SU-DHL-6 (cell line): ENCODE measurements at regions not wholly inside any gene's neighbourhood (a gene's known extent, or its start where the extent isn't known, plus 50 kb on each side); places are given as distances from the start of the nearest gene placed in this dataset.

ENCODE experiments used
- H2AFZ ChIP-seq: fragments of 200-600 bp; sonication (generic); 2 replicates; pipeline ENCODE4 v1.6.1; 2014; ENCODE audit warnings: low read depth, mild to moderate bottlenecking, moderate library complexity, mixed read lengths, antibody characterized with exemption, low read length; ENCODE audit not compliant: severe bottlenecking
- H3F3A ChIP-seq: fragments of 200-600 bp; shearing (Covaris generic); 2 replicates; pipeline ENCODE4 v1.6.0; 2016; ENCODE audit warnings: antibody characterized with exemption, mild to moderate bottlenecking; ENCODE audit not compliant: insufficient read depth
- H3K27ac ChIP-seq: fragments of 200-600 bp; sonication (generic); 2 replicates; pipeline ENCODE4 v1.5.1; 2016; ENCODE audit warnings: low read depth, mild to moderate bottlenecking, low read length, moderate library complexity, mixed read lengths
- H3K27me3 ChIP-seq: fragments of 200-600 bp; sonication (generic), shearing (Covaris generic); 2 replicates; pipeline ENCODE4 v1.6.0; 2014; ENCODE audit warnings: mild to moderate bottlenecking, low read length
- H3K36me3 ChIP-seq: fragments of 200-600 bp; sonication (generic); 2 replicates; pipeline ENCODE4 v1.6.1; 2014; ENCODE audit warnings: mild to moderate bottlenecking, low read length, mixed read lengths
- H3K4me2 ChIP-seq: fragments of 300-600, 200-600 bp; shearing (Covaris generic), sonication (generic); 2 replicates; pipeline ENCODE4 v1.6.0; 2014; ENCODE audit warnings: low read length, low read depth, mild to moderate bottlenecking; ENCODE audit not compliant: poor library complexity, severe bottlenecking
- H3K4me3 ChIP-seq: fragments of 200-600 bp; sonication (generic); 2 replicates; pipeline ENCODE4 v1.5.1; 2014; ENCODE audit warnings: antibody characterized with exemption, low read length, mild to moderate bottlenecking, mixed read lengths; ENCODE audit not compliant: insufficient read depth, poor library complexity, severe bottlenecking
- H3K79me2 ChIP-seq: fragments of 200-600 bp; sonication (generic); 2 replicates; pipeline ENCODE4 v1.6.1; 2014; ENCODE audit warnings: mild to moderate bottlenecking, low read length, moderate library complexity; ENCODE audit not compliant: insufficient read depth
- H3K9ac ChIP-seq: fragments of 200-600 bp; sonication (generic); 2 replicates; pipeline ENCODE4 v1.7.0; 2014; ENCODE audit warnings: mild to moderate bottlenecking, low read length
- H3K9me2 ChIP-seq: fragments of 200-600 bp; sonication (generic); replicated peaks from 2 replicates; pipeline ENCODE4 v1.6.1; 2014; ENCODE audit warnings: low read length; ENCODE audit not compliant: insufficient read depth
- H3K9me3 ChIP-seq: fragments of 200-600 bp; sonication (generic); 2 replicates; pipeline ENCODE4 v1.6.1; 2014; ENCODE audit warnings: low read length, mixed read lengths; ENCODE audit not compliant: insufficient read depth
- H4K20me1 ChIP-seq: fragments of 200-600 bp; sonication (generic); 2 replicates; pipeline ENCODE4 v1.6.1; 2014; ENCODE audit warnings: low read depth, mild to moderate bottlenecking, antibody characterized with exemption, low read length, moderate library complexity, mixed read lengths
- CTCF ChIP-seq: fragments of 200-600 bp; sonication (generic); IDR thresholded peaks from one replicate; pipeline ENCODE4 v1.5.1; 2017; ENCODE audit warnings: antibody characterized with exemption, mild to moderate bottlenecking, low read length, moderate library complexity; ENCODE audit not compliant: insufficient read depth, poor library complexity, severe bottlenecking
- EZH2phosphoT487 ChIP-seq: fragments of 200-600 bp; sonication (generic), shearing (Covaris generic); conservative IDR thresholded peaks from 2 replicates; pipeline ENCODE4 v1.6.1; 2018; ENCODE audit warnings: mild to moderate bottlenecking, antibody characterized with exemption, low read length, moderate library complexity, mixed read lengths

- no peaks in the 10 kb centered on the region for H3K79me2 ChIP-seq
- no peak overlapping the region for H3K4me2 ChIP-seq
- no peak overlapping the region for H3K27ac ChIP-seq
- H3K4me3 ChIP-seq = no peak overlapping the region
- no peaks in the 10 kb centered on the region for H3K9me2 ChIP-seq
- no peaks in the 10 kb centered on the region for H3F3A ChIP-seq
- no peak overlapping the region for H2AFZ ChIP-seq
- H3K9ac ChIP-seq = no peak overlapping the region
- H3K9me3 ChIP-seq = no peaks in the 10 kb centered on the region
- H3K27me3 ChIP-seq = no peaks in the 10 kb centered on the region
- H4K20me1 ChIP-seq = no peaks in the 10 kb centered on the region
- no peaks in the 10 kb centered on the region for H3K36me3 ChIP-seq
- TF ChIP-seq EZH2phosphoT487 (no peak), CTCF (no peak)
Observed at GRCh38 chr5:69019668-69020375, 74.0 kb upstream of the SLC30A5 start.

- no peaks in the 10 kb centered on the region for H3K9me2 ChIP-seq
- no peak overlapping the region for H2AFZ ChIP-seq
- no peaks in the 10 kb centered on the region for H3K9me3 ChIP-seq
- no peak overlapping the region for H3K27ac ChIP-seq
- H3K9ac ChIP-seq = no peak overlapping the region
- H3F3A ChIP-seq = no peaks in the 10 kb centered on the region
- TF ChIP-seq CTCF (peak; percentile 44), EZH2phosphoT487 (no peak)
- H3K27me3 ChIP-seq = no peaks in the 10 kb centered on the region
- no peaks in the 10 kb centered on the region for H4K20me1 ChIP-seq
- no peaks in the 10 kb centered on the region for H3K36me3 ChIP-seq
- no peak overlapping the region for H3K4me3 ChIP-seq
- no peaks in the 10 kb centered on the region for H3K79me2 ChIP-seq
- no peak overlapping the region for H3K4me2 ChIP-seq
Observed at GRCh38 chr5:69024241-69024651, 69.6 kb upstream of the SLC30A5 start.

GRCh38 chr5:69029292-69029691 is 64.5 kb upstream of the SLC30A5 start:
- Histone ChIP-seq H2AFZ (no peak overlapping the region), H3K36me3 (no peaks in the 10 kb centered on the region), H3K4me2 (no peak overlapping the region), H3F3A (no peaks in the 10 kb centered on the region), H3K4me3 (no peak overlapping the region), H3K9ac (no peak overlapping the region), H3K27ac (no peak overlapping the region), H3K9me2 (no peaks in the 10 kb centered on the region), H3K79me2 (no peaks in the 10 kb centered on the region), H3K9me3 (no peaks in the 10 kb centered on the region), H3K27me3 (no peaks in the 10 kb centered on the region), H4K20me1 (no peaks in the 10 kb centered on the region)
- TF ChIP-seq CTCF = no peak
